Pancreas (tissue), 10 donors: ENCODE measurements at regions not wholly inside any gene's neighbourhood (a gene's known extent, or its start where the extent isn't known, plus 50 kb on each side); places are given as distances from the start of the nearest gene placed in this dataset.

Experiments used
- ATAC-seq, 4 donors: fragments of 200-7000 bp; cut with Tn5 transposase; one replicate each; pipeline versions ENCODE4 v1.8.0 to v1.9.1; 2020; ENCODE audit warnings: mild to moderate bottlenecking in 4 of 4, moderate library complexity in 4 of 4
- DNase-seq, 6 donors: peaks; one replicate each; pipeline ENCODE4 v3.0.0-alpha.2; 2020
- FAIRE-seq: peaks from 2 replicates; lab custom pipeline; 2012; peaks lifted over from hg19 to GRCh38; lab: Jason Lieb, UNC
- H3K27ac ChIP-seq, 4 donors: fragments of 200-600 bp; sonication (generic); 1 replicate in 3 of 4; 2 replicates in 1 of 4; pipeline versions ENCODE4 v1.5.0 to v1.8.0; 2020
- H3K27me3 ChIP-seq, 4 donors: fragments of 200-600 bp; one replicate each; pipeline ENCODE4 v1.8.0; 2021
- H3K36me3 ChIP-seq, 3 donors: fragments of 200-600 bp; sonication (generic) in 1 of 3; one replicate each; pipeline versions ENCODE4 v1.5.0 to v1.8.0; 2020 to 2021
- H3K4me1 ChIP-seq, 3 donors: fragments of 200-600 bp; one replicate each; pipeline ENCODE4 v1.8.0; 2021
- H3K4me3 ChIP-seq, 4 donors: fragments of 200-600 bp; sonication (generic) in 2 of 4; one replicate each; pipeline versions ENCODE4 v1.5.0 to v1.8.0; 2020 to 2021
- H3K9me3 ChIP-seq, 4 donors: fragments of 200-600 bp; one replicate each; pipeline ENCODE4 v1.8.0; 2021
- WGBS, 2 donors: extraction: QIAGEN DNeasy Blood & Tissue Kit; methylation state at CpG; one replicate each; pipeline ENCODE4 v1.1.7; 2013; 5-methylcytosine and 5-hydroxymethylcytosine counted together
- intact Hi-C, 3 donors: fragments of 100-400 bp; cut with DNase I; formaldehyde crosslinking; loops; one replicate each; pipeline versions ENCODE4 v1.11.1 to v1.14.2; 2022
- TF ChIP-seq, protein P1 (sequence below), 4 donors: fragments of 200-600 bp; sonication (generic) in 3 of 4; IDR thresholded peaks; one replicate each; pipeline versions ENCODE4 v1.5.0 to v1.8.0; 2021; ENCODE audit warnings: antibody characterized with exemption in 4 of 4
- donor health status: healthy with polysubstance abuse.
- donor health status: DM: no; HTN: no; CAD: no; lungs with moderate emphysema.
- donor health status: DM: no; HTN: no; CAD: no.
- donor health status: control.
- donor health status: control.
- donor health status: Bipolar disorder and iron deficiency.
- donor health status: DM: yes; HTN: yes; CAD: no.
- donor health status: DM: no; HTN: no; CAD: no.
- donor health status: DM: no; HTN: no; CAD: no.
- donor health status: DM: yes; HTN: yes; CAD: no.

DNA sequence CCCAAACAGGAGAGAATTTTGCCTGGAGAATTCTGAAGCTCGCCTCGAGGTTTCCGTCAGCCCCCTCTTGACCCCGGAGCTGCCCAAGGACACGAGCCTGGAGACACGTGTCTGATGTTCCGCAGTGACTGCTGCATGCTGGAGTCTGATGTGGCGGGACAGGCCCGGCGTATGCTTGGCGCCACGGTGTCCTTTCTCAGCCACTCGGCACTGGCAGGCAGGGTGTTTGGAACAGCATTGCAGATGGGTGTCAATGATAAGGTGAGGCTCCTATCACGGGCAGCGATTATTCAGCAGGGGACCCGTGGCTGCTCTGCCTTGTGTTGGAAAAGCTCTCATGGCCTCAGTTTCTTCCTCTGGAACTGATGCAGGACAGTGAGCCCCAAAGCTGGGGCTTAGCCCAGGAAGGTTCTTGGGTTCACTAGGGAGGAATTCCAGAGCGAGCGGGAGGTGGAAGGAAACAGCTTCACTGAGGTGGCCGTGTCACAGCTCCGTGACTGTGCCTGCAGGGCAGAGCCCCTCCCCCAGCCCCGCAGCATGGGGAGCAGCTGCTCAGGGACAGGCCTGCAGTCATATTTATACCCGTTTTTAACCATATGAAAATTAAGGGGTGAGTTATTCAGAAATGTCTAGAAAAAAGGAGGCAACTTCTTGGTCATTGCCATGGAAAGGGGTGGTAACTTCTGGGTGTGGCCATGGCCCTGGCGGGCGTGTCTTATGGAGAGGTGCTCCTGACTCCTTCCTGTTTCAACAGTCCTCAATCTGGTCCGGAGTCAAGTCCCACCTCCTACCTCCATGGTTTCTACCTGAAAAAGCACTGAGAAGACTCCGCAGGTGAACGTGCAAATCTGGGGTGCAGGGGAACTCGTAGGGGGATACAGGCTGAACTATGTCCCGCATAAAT is 123.4 kb downstream of the SIK1 start:
- no peak for FAIRE-seq
- Histone ChIP-seq H3K4me3 (no peak overlapping the region), H3K27ac (no peak overlapping the region), H3K9me3 (no peaks in the 10 kb centered on the region), H3K4me1 (no peaks in the 10 kb centered on the region), H3K27me3 (no peaks in the 10 kb centered on the region), H3K36me3 (no peaks in the 10 kb centered on the region)
- DNase-seq: peak in 2 of 6 donors; percentile 9 to 39
- 69 to 81% methylated on average over 29 of the region's 29 CpGs for WGBS, 2 donors
- TF ChIP-seq, protein P1, sequence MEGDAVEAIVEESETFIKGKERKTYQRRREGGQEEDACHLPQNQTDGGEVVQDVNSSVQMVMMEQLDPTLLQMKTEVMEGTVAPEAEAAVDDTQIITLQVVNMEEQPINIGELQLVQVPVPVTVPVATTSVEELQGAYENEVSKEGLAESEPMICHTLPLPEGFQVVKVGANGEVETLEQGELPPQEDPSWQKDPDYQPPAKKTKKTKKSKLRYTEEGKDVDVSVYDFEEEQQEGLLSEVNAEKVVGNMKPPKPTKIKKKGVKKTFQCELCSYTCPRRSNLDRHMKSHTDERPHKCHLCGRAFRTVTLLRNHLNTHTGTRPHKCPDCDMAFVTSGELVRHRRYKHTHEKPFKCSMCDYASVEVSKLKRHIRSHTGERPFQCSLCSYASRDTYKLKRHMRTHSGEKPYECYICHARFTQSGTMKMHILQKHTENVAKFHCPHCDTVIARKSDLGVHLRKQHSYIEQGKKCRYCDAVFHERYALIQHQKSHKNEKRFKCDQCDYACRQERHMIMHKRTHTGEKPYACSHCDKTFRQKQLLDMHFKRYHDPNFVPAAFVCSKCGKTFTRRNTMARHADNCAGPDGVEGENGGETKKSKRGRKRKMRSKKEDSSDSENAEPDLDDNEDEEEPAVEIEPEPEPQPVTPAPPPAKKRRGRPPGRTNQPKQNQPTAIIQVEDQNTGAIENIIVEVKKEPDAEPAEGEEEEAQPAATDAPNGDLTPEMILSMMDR (IDR thresholded peaks at IDR 0.05): no peak
- intact Hi-C loops: no loop called here
- ATAC-seq: no peak

- TF ChIP-seq, protein P1 (IDR thresholded peaks at IDR 0.05): no peak
- Histone ChIP-seq H3K36me3 (no peaks in the 10 kb centered on the region), H3K27me3 (no peaks in the 10 kb centered on the region), H3K4me1 (no peaks in the 10 kb centered on the region), H3K27ac (no peak overlapping the region), H3K9me3 (no peaks in the 10 kb centered on the region), H3K4me3 (no peak overlapping the region)
- DNase-seq (peak in 2 of 6 donors; percentile 1 to 30), ATAC-seq (no peak), FAIRE-seq (no peak)
- WGBS, 2 donors: 82 to 88% methylated on average over 14 of the region's 14 CpGs
- intact Hi-C loops: no loop called here
Measured at GRCh38 chr21:43302769-43303168, 124.2 kb downstream of the SIK1 start.

DNA sequence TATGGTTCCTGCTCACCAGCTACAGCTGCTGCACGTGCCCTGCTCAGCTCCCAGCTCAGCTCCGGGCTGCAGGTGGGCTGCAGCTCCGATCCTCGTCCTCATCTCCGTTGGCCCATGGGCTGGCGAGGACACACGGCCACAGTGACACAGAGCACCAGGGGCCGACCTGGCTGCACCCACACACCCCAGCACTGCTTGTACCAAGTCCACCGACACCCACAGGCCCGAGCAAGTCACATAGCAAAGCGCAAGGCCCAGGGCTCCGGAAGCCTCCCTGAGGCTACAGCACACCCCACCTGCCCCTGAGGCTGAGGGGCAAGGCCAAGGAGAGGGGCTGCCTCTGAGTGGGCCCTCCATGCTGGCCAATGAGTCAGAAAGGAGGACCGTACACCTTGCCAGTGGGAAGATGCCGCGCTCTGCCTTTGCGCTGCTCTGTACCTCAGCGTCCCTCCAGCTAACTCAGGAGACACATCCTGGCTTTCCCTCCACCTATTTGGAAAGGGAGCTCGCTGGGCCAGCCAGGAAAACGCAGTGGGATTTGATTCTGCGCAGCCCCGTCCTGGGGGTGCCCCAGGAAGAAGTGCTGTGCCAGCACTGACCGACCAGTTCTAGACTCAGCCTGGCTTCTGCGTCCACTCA is 124.8 kb downstream of the SIK1 start:
- 92 to 94% methylated on average over 23 of the region's 23 CpGs for WGBS, 2 donors
- no peak for FAIRE-seq

GRCh38 chr21:43301409-43302061 is 125.4 kb downstream of the SIK1 start:
- intact Hi-C loops: no loop called here
- no peak for ATAC-seq
- Histone ChIP-seq H3K4me3 (no peak overlapping the region), H3K9me3 (no peaks in the 10 kb centered on the region), H3K27me3 (no peaks in the 10 kb centered on the region), H3K4me1 (no peaks in the 10 kb centered on the region), H3K27ac (no peak overlapping the region), H3K36me3 (no peaks in the 10 kb centered on the region)
- FAIRE-seq: no peak
- DNase-seq: peak in 2 of 6 donors; percentile 26 to 39
- WGBS, 2 donors: 85 to 88% methylated on average over 19 of the region's 19 CpGs
- TF ChIP-seq, protein P1 (IDR thresholded peaks at IDR 0.05): no peak

More for the DNA sequence above, 124.8 kb downstream of the SIK1 start:
- peak in 2 of 6 donors; percentile 7 to 44 for DNase-seq
- no peak for ATAC-seq
- TF ChIP-seq, protein P1 (IDR thresholded peaks at IDR 0.05): no peak
- Histone ChIP-seq H3K27me3 (no peaks in the 10 kb centered on the region), H3K9me3 (no peaks in the 10 kb centered on the region), H3K36me3 (no peaks in the 10 kb centered on the region), H3K27ac (no peak overlapping the region), H3K4me3 (no peak overlapping the region), H3K4me1 (no peaks in the 10 kb centered on the region)
- intact Hi-C loops: no loop called here
